Heart right ventricle (tissue), 16 donors: ENCODE measurements at regions not wholly inside any gene's neighbourhood (a gene's known extent, or its start where the extent isn't known, plus 50 kb on each side); places are given as distances from the start of the nearest gene placed in this dataset.

Source experiments
- ATAC-seq, 8 donors: fragments of 200-7000 bp; cut with Tn5 transposase; one replicate each; pipeline ENCODE4 v1.9.1; 2020; ENCODE audit warnings: mild to moderate bottlenecking in 8 of 8, moderate library complexity in 8 of 8, moderate number of reproducible peaks in 1 of 8
- DNase-seq, 2 donors: peaks; one replicate each; pipeline ENCODE4 v3.0.0-alpha.2; 2020
- H3K27ac ChIP-seq, 10 donors: fragments of 200-600 bp; sonication (generic) in 2 of 10; one replicate each; pipeline versions ENCODE4 v1.5.0 to v1.8.0; 2020 to 2022; ENCODE audit warnings: mild to moderate bottlenecking in 3 of 10
- H3K27me3 ChIP-seq, 7 donors: fragments of 200-600 bp; one replicate each; pipeline ENCODE4 v1.8.0; 2021 to 2022; ENCODE audit warnings: mild to moderate bottlenecking in 2 of 7
- H3K36me3 ChIP-seq, 9 donors: fragments of 200-600 bp; sonication (generic) in 1 of 9; one replicate each; pipeline versions ENCODE4 v1.5.0 to v1.8.0; 2020 to 2022; ENCODE audit warnings: mild to moderate bottlenecking in 2 of 9
- H3K4me1 ChIP-seq, 9 donors: fragments of 200-600 bp; sonication (generic) in 1 of 9; one replicate each; pipeline versions ENCODE4 v1.5.0 to v1.8.0; 2020 to 2022; ENCODE audit warnings: mild to moderate bottlenecking in 4 of 9
- H3K4me3 ChIP-seq, 10 donors: fragments of 200-600 bp; sonication (generic) in 2 of 10; one replicate each; pipeline versions ENCODE4 v1.5.0 to v1.8.0; 2020 to 2022; ENCODE audit warnings: mild to moderate bottlenecking in 7 of 10, moderate library complexity in 2 of 10
- H3K9me3 ChIP-seq, 11 donors: fragments of 200-600 bp in 10 of 11; sonication (generic) in 2 of 11; one replicate each; pipeline versions ENCODE4 v1.5.0 to v1.8.0; 2013 to 2022; ENCODE audit warnings: mild to moderate bottlenecking in 2 of 11, control low read depth in 1 of 11, moderate library complexity in 1 of 11
- WGBS, 2 donors: extraction: QIAGEN DNeasy Blood & Tissue Kit; methylation state at CpG; one replicate each; pipeline ENCODE4 v1.1.7; 2013; ENCODE audit warnings: inconsistent platforms in 1 of 2; 5-methylcytosine and 5-hydroxymethylcytosine counted together
- intact Hi-C, 10 donors: fragments of 100-400 bp; cut with DNase I; formaldehyde crosslinking; loops; one replicate each; pipeline versions ENCODE4 v1.11.1 to v1.14.2; 2022
- TF ChIP-seq, protein P1 (sequence below), 9 donors: fragments of 200-600 bp; sonication (generic) in 2 of 9; IDR thresholded peaks; one replicate each; pipeline versions ENCODE4 v1.5.0 to v1.8.0; 2021 to 2022; ENCODE audit warnings: antibody characterized with exemption in 9 of 9, mild to moderate bottlenecking in 5 of 9, moderate library complexity in 1 of 9
- donor health status: Arrhythmogenic right ventricular cardiomyopathy.
- donor health status: ischemic (EF 13 %, LVEDD 7.1; RV severe dilation, severe dysfunction).
- donor health status: healthy with polysubstance abuse.
- donor health status: DM: no; HTN: yes; CAD: no.
- donor health status: DM: no; HTN: no; CAD: no.
- donor health status: ischemic (EF 25% LVEDD 6.9; RV normal size, moderate dysfunction).
- donor health status: ischemic (EF 25% LVEDD 5.7; RV mildly dilated, moderate dysfunction).
- donor health status: healthy.
- donor health status: DM: yes; HTN: yes; CAD: no.
- donor health status: Ischemic cardiomyopathy.
- donor health status: ischemic (EF 35%, LVEDD 5.7; RV mildly dilated, moderate dysfunction).
- donor health status: nonischemic (EF 11% LVEDD 7.7; RV severe dilation, severe dysfunction).
- donor health status: DM: yes; HTN: yes; CAD: no.
- donor health status: PGD.
- donor health status: ischemic (EF 29% LVEDD 5.4; RV normal size, mild dysfunction).
- donor health status: nonischemic (EF 23%, LVEDD 6.1; RV moderate dilation, normal function).

DNA sequence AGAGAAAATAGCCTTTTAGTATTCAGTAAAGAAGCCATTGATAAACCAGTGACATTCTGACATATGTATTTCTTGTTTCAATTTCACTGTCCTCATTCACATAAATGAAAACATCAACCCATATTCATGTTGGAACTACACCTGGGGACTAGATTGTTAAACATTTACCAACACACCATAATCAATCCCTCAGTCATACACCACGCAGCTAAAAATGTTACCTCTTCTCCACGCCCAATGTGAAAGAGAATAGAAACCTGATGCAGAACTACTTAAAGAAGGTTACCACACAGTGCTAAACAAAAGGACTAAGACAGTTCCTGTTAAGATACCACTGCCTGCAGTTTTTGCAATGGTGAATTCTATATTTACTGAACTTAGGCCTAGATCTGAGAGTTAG is 518.9 kb downstream of the PRELID2 start:
- intact Hi-C loops: no loop called here
- 92 to 94% methylated on average over 2 of the region's 2 CpGs for WGBS, 2 donors

DNA sequence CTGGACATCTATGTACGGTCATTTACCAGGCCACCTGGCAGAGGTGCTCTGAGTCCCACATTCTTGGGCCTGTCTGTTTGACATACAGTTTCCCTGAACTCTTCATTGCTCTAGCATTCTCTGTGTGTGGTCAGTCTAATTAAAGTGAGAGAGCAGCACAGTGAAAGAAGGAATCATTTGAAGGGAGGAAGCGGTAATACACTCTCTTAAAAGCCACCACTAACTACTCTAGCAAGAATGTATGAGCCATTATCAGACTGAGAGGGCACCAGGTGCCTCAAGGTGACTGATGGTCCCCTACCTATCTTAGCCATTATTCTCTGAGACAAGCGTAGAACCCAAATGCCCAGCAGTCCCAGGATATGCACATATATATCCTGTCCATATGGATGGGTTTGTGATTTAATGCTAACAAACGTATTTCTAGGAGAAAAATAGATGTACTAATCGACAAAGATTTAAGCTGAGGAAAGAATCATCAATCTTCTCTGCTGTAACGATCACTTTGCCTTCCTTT is 527.2 kb downstream of the PRELID2 start:
- Histone ChIP-seq H3K9me3 (no peaks in the 10 kb centered on the region), H3K36me3 (no peaks in the 10 kb centered on the region), H3K27ac (no peak overlapping the region), H3K4me1 (no peaks in the 10 kb centered on the region), H3K27me3 (no peaks in the 10 kb centered on the region), H3K4me3 (no peak overlapping the region)
- no peak for DNase-seq
- WGBS, 2 donors: 81% methylated on average over 6 of the region's 6 CpGs
- TF ChIP-seq, protein P1, sequence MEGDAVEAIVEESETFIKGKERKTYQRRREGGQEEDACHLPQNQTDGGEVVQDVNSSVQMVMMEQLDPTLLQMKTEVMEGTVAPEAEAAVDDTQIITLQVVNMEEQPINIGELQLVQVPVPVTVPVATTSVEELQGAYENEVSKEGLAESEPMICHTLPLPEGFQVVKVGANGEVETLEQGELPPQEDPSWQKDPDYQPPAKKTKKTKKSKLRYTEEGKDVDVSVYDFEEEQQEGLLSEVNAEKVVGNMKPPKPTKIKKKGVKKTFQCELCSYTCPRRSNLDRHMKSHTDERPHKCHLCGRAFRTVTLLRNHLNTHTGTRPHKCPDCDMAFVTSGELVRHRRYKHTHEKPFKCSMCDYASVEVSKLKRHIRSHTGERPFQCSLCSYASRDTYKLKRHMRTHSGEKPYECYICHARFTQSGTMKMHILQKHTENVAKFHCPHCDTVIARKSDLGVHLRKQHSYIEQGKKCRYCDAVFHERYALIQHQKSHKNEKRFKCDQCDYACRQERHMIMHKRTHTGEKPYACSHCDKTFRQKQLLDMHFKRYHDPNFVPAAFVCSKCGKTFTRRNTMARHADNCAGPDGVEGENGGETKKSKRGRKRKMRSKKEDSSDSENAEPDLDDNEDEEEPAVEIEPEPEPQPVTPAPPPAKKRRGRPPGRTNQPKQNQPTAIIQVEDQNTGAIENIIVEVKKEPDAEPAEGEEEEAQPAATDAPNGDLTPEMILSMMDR (IDR thresholded peaks at IDR 0.05): no peak
- ATAC-seq: no peak
- intact Hi-C loops: no loop called here

More for the DNA sequence above, 518.9 kb downstream of the PRELID2 start:
- Histone ChIP-seq H3K4me3 (no peak overlapping the region), H3K36me3 (no peaks in the 10 kb centered on the region), H3K27ac (no peak overlapping the region), H3K27me3 (no peaks in the 10 kb centered on the region), H3K9me3 (peaks cover 0 to 9% (median 0%) of the 10 kb centered on the region in 11 donors), H3K4me1 (no peaks in the 10 kb centered on the region)
- TF ChIP-seq, protein P1 (IDR thresholded peaks at IDR 0.05): no peak
- DNase-seq: no peak
- ATAC-seq: no peak

DNA sequence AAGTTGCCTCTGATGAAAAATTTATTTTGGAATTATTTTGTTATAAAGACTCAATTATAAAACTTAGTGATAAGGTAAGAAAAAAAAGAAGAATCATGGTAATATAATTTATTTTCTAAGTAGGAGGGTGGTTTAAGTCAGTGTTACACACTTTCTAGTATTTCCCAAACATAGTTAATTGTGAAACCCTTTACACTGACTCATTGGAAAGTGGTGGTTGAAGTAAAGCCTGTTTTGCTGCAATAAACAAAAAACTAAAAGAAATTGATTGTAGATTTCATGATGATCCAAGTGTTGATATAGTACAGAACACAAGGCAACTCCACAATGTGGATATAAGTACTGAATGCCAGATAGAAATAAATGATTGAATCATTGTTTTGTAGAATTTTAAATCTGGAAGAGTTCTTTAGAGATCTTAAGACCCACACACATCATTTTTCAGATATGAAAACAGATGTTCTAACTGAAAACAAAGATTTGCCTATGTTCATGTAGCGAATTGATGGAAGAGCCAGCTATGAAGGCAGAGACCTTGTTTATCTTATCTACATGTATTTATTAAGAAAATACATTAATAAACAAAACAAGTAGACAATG is 539.8 kb downstream of the PRELID2 start:
- TF ChIP-seq, protein P1 (IDR thresholded peaks at IDR 0.05): no peak
- ATAC-seq (no peak), DNase-seq (no peak)
- Histone ChIP-seq H3K36me3 (no peaks in the 10 kb centered on the region), H3K4me1 (no peaks in the 10 kb centered on the region), H3K9me3 (peaks cover 0 to 7% (median 0%) of the 10 kb centered on the region in 11 donors), H3K27ac (no peak overlapping the region), H3K4me3 (no peak overlapping the region), H3K27me3 (no peaks in the 10 kb centered on the region)
- intact Hi-C loops: no loop called here
- 67 to 79% methylated on average over 1 of the region's 1 CpG for WGBS, 2 donors

DNA sequence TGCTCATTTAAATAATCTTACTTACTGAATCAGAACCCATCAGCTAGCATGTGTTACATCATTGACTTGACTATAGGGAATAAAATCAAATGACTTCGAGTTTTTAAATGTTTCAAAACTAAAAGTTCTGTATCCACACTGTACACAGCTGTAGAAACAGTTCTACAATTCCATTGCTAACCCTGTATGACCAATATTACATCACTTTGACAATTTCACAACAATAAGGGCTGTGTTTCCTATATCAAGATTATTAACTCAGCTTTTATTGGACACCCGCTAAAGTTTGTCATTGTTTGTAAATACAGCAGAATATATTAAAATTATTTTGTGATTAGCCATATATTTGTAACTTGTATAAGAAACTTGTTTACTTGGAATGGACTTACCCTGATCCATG is 540.8 kb downstream of the PRELID2 start:
- no peaks in the 10 kb centered on the region for H3K27me3 ChIP-seq
- no peak for ATAC-seq
- DNase-seq: no peak
- H3K4me3 ChIP-seq: no peak overlapping the region
- WGBS, 2 donors: 69% methylated on average over 2 of the region's 2 CpGs
- intact Hi-C loops: no loop called here
- peaks cover 0 to 7% (median 0%) of the 10 kb centered on the region in 11 donors for H3K9me3 ChIP-seq
- no peak overlapping the region for H3K27ac ChIP-seq
- TF ChIP-seq, protein P1 (IDR thresholded peaks at IDR 0.05): no peak
- H3K4me1 ChIP-seq: no peaks in the 10 kb centered on the region
- no peaks in the 10 kb centered on the region for H3K36me3 ChIP-seq
